Astrocyte (in vitro differentiated cells and primary cell): ENCODE measurements at regions not wholly inside any gene's neighbourhood (a gene's known extent, or its start where the extent isn't known, plus 50 kb on each side); places are given as distances from the start of the nearest gene placed in this dataset.

ENCODE experiments used
- DNase-seq: peaks from one replicate; pipeline ENCODE4 v3.0.0-alpha.2; 2010; ENCODE audit warnings: low read depth
- FAIRE-seq: peaks from 2 replicates; lab custom pipeline; 2011; peaks lifted over from hg19 to GRCh38; lab: Jason Lieb, UNC
- H2AFZ ChIP-seq: 2 replicates; pipeline ENCODE4 v1.6.0; 2012; ENCODE audit warnings: low read depth, low read length, inconsistent platforms
- H3K27ac ChIP-seq: 2 replicates; pipeline ENCODE4 v1.5.1; 2011; ENCODE audit warnings: low read depth, low read length, inconsistent platforms
- H3K27me3 ChIP-seq: 2 replicates; pipeline ENCODE4 v1.6.0; 2011; ENCODE audit warnings: low read length, inconsistent platforms; ENCODE audit not compliant: insufficient read depth
- H3K36me3 ChIP-seq: 2 replicates; pipeline ENCODE4 v1.5.1; 2011; ENCODE audit warnings: low read length, inconsistent platforms; ENCODE audit not compliant: insufficient read depth
- H3K4me1 ChIP-seq: 2 replicates; pipeline ENCODE4 v1.5.1; 2011; ENCODE audit warnings: low read length, inconsistent platforms; ENCODE audit not compliant: insufficient read depth
- H3K4me2 ChIP-seq: 2 replicates; pipeline ENCODE4 v1.6.0; 2012; ENCODE audit warnings: low read length, inconsistent platforms
- H3K4me3 ChIP-seq: 2 replicates; pipeline ENCODE4 v1.5.1; 2011; ENCODE audit warnings: low read depth, mild to moderate bottlenecking, low read length, inconsistent platforms; ENCODE audit not compliant: insufficient read depth
- H3K79me2 ChIP-seq: 2 replicates; pipeline ENCODE4 v1.6.0; 2012; ENCODE audit warnings: mild to moderate bottlenecking, low read length, inconsistent platforms; ENCODE audit not compliant: insufficient read depth
- H3K9ac ChIP-seq: 2 replicates; pipeline ENCODE4 v1.6.0; 2012; ENCODE audit warnings: mild to moderate bottlenecking, low read length, inconsistent platforms
- H3K9me3 ChIP-seq: 2 replicates; pipeline ENCODE4 v1.5.1; 2012; ENCODE audit warnings: low read depth, mild to moderate bottlenecking, low read length, inconsistent platforms; ENCODE audit not compliant: insufficient read depth
- H4K20me1 ChIP-seq: 2 replicates; pipeline ENCODE4 v1.6.0; 2012; ENCODE audit warnings: low read length, inconsistent platforms; ENCODE audit not compliant: insufficient read depth
- H3K27ac Mint-ChIP-seq: one replicate; pipeline ENCODE4 v1.8.0; 2021; ENCODE audit warnings: mild to moderate bottlenecking, mixed read lengths; ENCODE audit not compliant: unreplicated experiment
- H3K27me3 Mint-ChIP-seq: one replicate; pipeline ENCODE4 v1.8.0; 2021; ENCODE audit warnings: low read depth, mixed read lengths; ENCODE audit not compliant: unreplicated experiment
- H3K36me3 Mint-ChIP-seq: one replicate; pipeline ENCODE4 v1.8.0; 2021; ENCODE audit warnings: low read depth, mixed read lengths; ENCODE audit not compliant: unreplicated experiment
- H3K4me1 Mint-ChIP-seq: one replicate; pipeline ENCODE4 v1.8.0; 2021; ENCODE audit warnings: low read depth, mixed read lengths; ENCODE audit not compliant: unreplicated experiment
- H3K4me3 Mint-ChIP-seq: one replicate; pipeline ENCODE4 v1.8.0; 2021; ENCODE audit warnings: mild to moderate bottlenecking, moderate library complexity, mixed read lengths; ENCODE audit not compliant: unreplicated experiment
- H3K9me3 Mint-ChIP-seq: one replicate; pipeline ENCODE4 v1.8.0; 2021; ENCODE audit warnings: mild to moderate bottlenecking, mixed read lengths; ENCODE audit not compliant: unreplicated experiment
- EZH2 ChIP-seq: IDR thresholded peaks from 2 replicates; pipeline ENCODE4 v1.6.1; 2012; ENCODE audit warnings: mild to moderate bottlenecking, low read length, inconsistent platforms; ENCODE audit not compliant: insufficient read depth
- TF ChIP-seq, protein P1 (sequence below): IDR thresholded peaks from 2 replicates; pipeline ENCODE4 v1.5.1; 2011; ENCODE audit warnings: low read depth, mild to moderate bottlenecking, inconsistent platforms, low read length, moderate library complexity; ENCODE audit not compliant: insufficient read depth

GRCh38 chr3:110198717-110199587 is 861.6 kb upstream of the DPPA4 start:
- Mint-ChIP-seq H3K27me3 (no peaks in the 10 kb centered on the region), H3K27ac (no peak overlapping the region), H3K4me1 (no peaks in the 10 kb centered on the region), H3K4me3 (no peak overlapping the region), H3K9me3 (peaks cover 8% of the 10 kb centered on the region), H3K36me3 (no peaks in the 10 kb centered on the region)
- DNase-seq = peak; percentile 4
- Histone ChIP-seq H4K20me1 (no peaks in the 10 kb centered on the region), H3K79me2 (no peaks in the 10 kb centered on the region), H2AFZ (peak overlapping the region; percentile 10), H3K27me3 (no peaks in the 10 kb centered on the region), H3K9ac (no peak overlapping the region), H3K4me3 (no peak overlapping the region), H3K4me2 (no peak overlapping the region), H3K27ac (no peak overlapping the region), H3K9me3 (no peaks in the 10 kb centered on the region), H3K36me3 (no peaks in the 10 kb centered on the region), H3K4me1 (no peaks in the 10 kb centered on the region)
- FAIRE-seq = no peak
- TF ChIP-seq, protein P1, sequence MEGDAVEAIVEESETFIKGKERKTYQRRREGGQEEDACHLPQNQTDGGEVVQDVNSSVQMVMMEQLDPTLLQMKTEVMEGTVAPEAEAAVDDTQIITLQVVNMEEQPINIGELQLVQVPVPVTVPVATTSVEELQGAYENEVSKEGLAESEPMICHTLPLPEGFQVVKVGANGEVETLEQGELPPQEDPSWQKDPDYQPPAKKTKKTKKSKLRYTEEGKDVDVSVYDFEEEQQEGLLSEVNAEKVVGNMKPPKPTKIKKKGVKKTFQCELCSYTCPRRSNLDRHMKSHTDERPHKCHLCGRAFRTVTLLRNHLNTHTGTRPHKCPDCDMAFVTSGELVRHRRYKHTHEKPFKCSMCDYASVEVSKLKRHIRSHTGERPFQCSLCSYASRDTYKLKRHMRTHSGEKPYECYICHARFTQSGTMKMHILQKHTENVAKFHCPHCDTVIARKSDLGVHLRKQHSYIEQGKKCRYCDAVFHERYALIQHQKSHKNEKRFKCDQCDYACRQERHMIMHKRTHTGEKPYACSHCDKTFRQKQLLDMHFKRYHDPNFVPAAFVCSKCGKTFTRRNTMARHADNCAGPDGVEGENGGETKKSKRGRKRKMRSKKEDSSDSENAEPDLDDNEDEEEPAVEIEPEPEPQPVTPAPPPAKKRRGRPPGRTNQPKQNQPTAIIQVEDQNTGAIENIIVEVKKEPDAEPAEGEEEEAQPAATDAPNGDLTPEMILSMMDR = no peak
- TF ChIP-seq EZH2 = no peak

GRCh38 chr3:110199588-110199943 is 862.2 kb upstream of the DPPA4 start:
- Histone ChIP-seq H3K9me3 (no peaks in the 10 kb centered on the region), H3K9ac (no peak overlapping the region), H3K36me3 (no peaks in the 10 kb centered on the region), H3K4me3 (no peak overlapping the region), H3K79me2 (no peaks in the 10 kb centered on the region), H3K4me2 (no peak overlapping the region), H4K20me1 (no peaks in the 10 kb centered on the region), H3K27me3 (no peaks in the 10 kb centered on the region), H2AFZ (no peak overlapping the region), H3K4me1 (no peaks in the 10 kb centered on the region), H3K27ac (no peak overlapping the region)
- TF ChIP-seq EZH2 = no peak
- TF ChIP-seq, protein P1 = no peak
- FAIRE-seq = no peak
- Mint-ChIP-seq H3K9me3 (peaks cover 8% of the 10 kb centered on the region), H3K27ac (no peak overlapping the region), H3K36me3 (no peaks in the 10 kb centered on the region), H3K4me3 (no peak overlapping the region), H3K4me1 (no peaks in the 10 kb centered on the region), H3K27me3 (no peaks in the 10 kb centered on the region)
- DNase-seq = no peak

DNA sequence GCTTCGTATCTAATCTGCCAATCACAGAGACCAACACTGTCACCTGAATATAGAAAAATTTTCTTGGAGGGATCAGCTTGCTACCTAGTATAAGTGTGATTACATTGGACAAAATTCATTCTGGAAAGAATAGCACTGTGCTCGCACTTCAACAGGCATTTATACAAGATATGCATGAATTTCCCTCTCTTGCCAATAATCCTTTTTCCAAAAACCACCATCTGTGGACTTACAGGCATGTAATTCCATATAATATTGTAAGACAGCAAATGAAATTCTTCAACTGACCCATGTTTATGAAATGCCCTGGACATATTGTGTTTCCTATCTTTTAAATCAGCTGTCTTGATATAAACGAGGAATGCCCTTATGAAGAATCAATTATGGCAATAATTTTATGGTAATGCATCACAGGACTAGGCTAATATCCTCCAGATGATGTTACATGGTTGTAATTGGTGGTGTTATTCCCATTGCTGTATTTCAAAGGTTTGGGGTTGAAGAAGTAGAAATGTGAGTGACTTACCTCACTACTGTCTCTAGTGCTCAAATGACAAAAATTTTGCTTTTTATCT is 861.4 kb upstream of the NECTIN3 start:
- TF ChIP-seq, protein P1 = no peak
- no peak for TF ChIP-seq EZH2
- H3K27me3 Mint-ChIP-seq = no peaks in the 10 kb centered on the region
- no peak overlapping the region for H3K27ac ChIP-seq
- no peak overlapping the region for H3K27ac Mint-ChIP-seq
- no peak overlapping the region for H3K4me2 ChIP-seq
- no peaks in the 10 kb centered on the region for H3K36me3 ChIP-seq
- H3K4me3 Mint-ChIP-seq = no peak overlapping the region
- H2AFZ ChIP-seq = no peak overlapping the region
- H4K20me1 ChIP-seq = no peaks in the 10 kb centered on the region
- no peaks in the 10 kb centered on the region for H3K4me1 Mint-ChIP-seq
- peaks cover 2% of the 10 kb centered on the region for H3K9me3 Mint-ChIP-seq
- FAIRE-seq = no peak
- no peaks in the 10 kb centered on the region for H3K4me1 ChIP-seq
- no peak overlapping the region for H3K9ac ChIP-seq
- no peaks in the 10 kb centered on the region for H3K27me3 ChIP-seq
- H3K4me3 ChIP-seq = no peak overlapping the region
- no peaks in the 10 kb centered on the region for H3K36me3 Mint-ChIP-seq
- no peak for DNase-seq
- no peaks in the 10 kb centered on the region for H3K79me2 ChIP-seq
- H3K9me3 ChIP-seq = no peaks in the 10 kb centered on the region
